GM20000 (cell line): ENCODE measurements at regions not wholly inside any gene's neighbourhood (a gene's known extent, or its start where the extent isn't known, plus 50 kb on each side); places are given as distances from the start of the nearest gene placed in this dataset.

Experiments used
- DNase-seq: peaks from one replicate; pipeline ENCODE4 v3.0.0; 2012; ENCODE audit warnings: low spot score
- CTCF ChIP-seq: IDR thresholded peaks from 2 replicates; pipeline ENCODE4 v1.5.1; 2012; ENCODE audit warnings: mild to moderate bottlenecking, control low read depth; ENCODE audit errors: extremely low read depth, missing control alignments

- no peak for DNase-seq
- no peak for TF ChIP-seq CTCF
These were observed 265.7 kb downstream of the MTX2 start for GRCh38 chr2:176534798-176535466.

GRCh38 chr2:176535467-176536113 lies 266.3 kb downstream of the MTX2 start:
- TF ChIP-seq CTCF = no peak
- no peak for DNase-seq

GRCh38 chr2:176536439-176537133 lies 267.3 kb downstream of the MTX2 start:
- DNase-seq = no peak

GRCh38 chr2:176537932-176538331 lies 268.7 kb downstream of the MTX2 start:
- no peak for DNase-seq

More at GRCh38 chr2:176536439-176537133, 267.3 kb downstream of the MTX2 start:
- TF ChIP-seq CTCF = no peak

GRCh38 chr2:176540995-176541394 lies 271.8 kb downstream of the MTX2 start:
- no peak for DNase-seq
- no peak for TF ChIP-seq CTCF

More at GRCh38 chr2:176537932-176538331, 268.7 kb downstream of the MTX2 start:
- no peak for TF ChIP-seq CTCF

- TF ChIP-seq CTCF = no peak
- no peak for DNase-seq
These were observed 273.2 kb downstream of the MTX2 start for GRCh38 chr2:176542476-176542875.

GRCh38 chr2:176544557-176544956 lies 275.3 kb downstream of the MTX2 start:
- TF ChIP-seq CTCF = no peak
- no peak for DNase-seq
